B cell (primary cell): ENCODE measurements at regions not wholly inside any gene's neighbourhood (a gene's known extent, or its start where the extent isn't known, plus 50 kb on each side); places are given as distances from the start of the nearest gene placed in this dataset.

ENCODE experiments used
- EZH2 ChIP-seq: IDR thresholded peaks from 2 replicates; pipeline ENCODE4 v1.6.1; 2012; ENCODE audit warnings: borderline replicate concordance, low read depth, mild to moderate bottlenecking, moderate library complexity, low read length; ENCODE audit not compliant: insufficient read depth, poor library complexity, severe bottlenecking
- TF ChIP-seq, protein P1 (sequence below): fragments of 200-600 bp; IDR thresholded peaks from one replicate; pipeline ENCODE4 v1.8.0; 2022; ENCODE audit warnings: antibody characterized with exemption, mild to moderate bottlenecking

GRCh38 chr7:52079726-52080125, 763.1 kb upstream of the COBL start:
- TF ChIP-seq, protein P1, sequence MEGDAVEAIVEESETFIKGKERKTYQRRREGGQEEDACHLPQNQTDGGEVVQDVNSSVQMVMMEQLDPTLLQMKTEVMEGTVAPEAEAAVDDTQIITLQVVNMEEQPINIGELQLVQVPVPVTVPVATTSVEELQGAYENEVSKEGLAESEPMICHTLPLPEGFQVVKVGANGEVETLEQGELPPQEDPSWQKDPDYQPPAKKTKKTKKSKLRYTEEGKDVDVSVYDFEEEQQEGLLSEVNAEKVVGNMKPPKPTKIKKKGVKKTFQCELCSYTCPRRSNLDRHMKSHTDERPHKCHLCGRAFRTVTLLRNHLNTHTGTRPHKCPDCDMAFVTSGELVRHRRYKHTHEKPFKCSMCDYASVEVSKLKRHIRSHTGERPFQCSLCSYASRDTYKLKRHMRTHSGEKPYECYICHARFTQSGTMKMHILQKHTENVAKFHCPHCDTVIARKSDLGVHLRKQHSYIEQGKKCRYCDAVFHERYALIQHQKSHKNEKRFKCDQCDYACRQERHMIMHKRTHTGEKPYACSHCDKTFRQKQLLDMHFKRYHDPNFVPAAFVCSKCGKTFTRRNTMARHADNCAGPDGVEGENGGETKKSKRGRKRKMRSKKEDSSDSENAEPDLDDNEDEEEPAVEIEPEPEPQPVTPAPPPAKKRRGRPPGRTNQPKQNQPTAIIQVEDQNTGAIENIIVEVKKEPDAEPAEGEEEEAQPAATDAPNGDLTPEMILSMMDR, result no peak
- no peak for TF ChIP-seq EZH2
